ENCODE measurements at regions not wholly inside any gene's neighbourhood (a gene's known extent, or its start where the extent isn't known, plus 50 kb on each side); places are given as distances from the start of the nearest gene placed in this dataset.

- TF ChIP-seq, protein P1, sequence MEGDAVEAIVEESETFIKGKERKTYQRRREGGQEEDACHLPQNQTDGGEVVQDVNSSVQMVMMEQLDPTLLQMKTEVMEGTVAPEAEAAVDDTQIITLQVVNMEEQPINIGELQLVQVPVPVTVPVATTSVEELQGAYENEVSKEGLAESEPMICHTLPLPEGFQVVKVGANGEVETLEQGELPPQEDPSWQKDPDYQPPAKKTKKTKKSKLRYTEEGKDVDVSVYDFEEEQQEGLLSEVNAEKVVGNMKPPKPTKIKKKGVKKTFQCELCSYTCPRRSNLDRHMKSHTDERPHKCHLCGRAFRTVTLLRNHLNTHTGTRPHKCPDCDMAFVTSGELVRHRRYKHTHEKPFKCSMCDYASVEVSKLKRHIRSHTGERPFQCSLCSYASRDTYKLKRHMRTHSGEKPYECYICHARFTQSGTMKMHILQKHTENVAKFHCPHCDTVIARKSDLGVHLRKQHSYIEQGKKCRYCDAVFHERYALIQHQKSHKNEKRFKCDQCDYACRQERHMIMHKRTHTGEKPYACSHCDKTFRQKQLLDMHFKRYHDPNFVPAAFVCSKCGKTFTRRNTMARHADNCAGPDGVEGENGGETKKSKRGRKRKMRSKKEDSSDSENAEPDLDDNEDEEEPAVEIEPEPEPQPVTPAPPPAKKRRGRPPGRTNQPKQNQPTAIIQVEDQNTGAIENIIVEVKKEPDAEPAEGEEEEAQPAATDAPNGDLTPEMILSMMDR (IDR thresholded peaks at IDR 0.05; ENCODE audit: low read depth, low read length), result no peak
- TF ChIP-seq, protein P2, sequence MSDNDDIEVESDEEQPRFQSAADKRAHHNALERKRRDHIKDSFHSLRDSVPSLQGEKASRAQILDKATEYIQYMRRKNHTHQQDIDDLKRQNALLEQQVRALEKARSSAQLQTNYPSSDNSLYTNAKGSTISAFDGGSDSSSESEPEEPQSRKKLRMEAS (IDR thresholded peaks at IDR 0.05; ENCODE audit: low read depth, low read length), result no peak
Measured at GRCh38 chr20:6632187-6632586, 135.3 kb upstream of the BMP2 start.

Measured in NB4 (cell line).